Gastroesophageal sphincter (tissue), 3 donors: ENCODE measurements at regions not wholly inside any gene's neighbourhood (a gene's known extent, or its start where the extent isn't known, plus 50 kb on each side); places are given as distances from the start of the nearest gene placed in this dataset.

Experiments
- EP300 ChIP-seq: sonication (generic); formaldehyde crosslinking; IDR thresholded peaks from one replicate; pipeline ENCODE4 v1.6.1; 2017; ENCODE audit warnings: antibody characterized with exemption, mild to moderate bottlenecking
- TF ChIP-seq, protein P1 (sequence below), 4 experiments: fragments of 200-600 bp in 2 of 4; fragments of 450-650 bp in 2 of 4; sonication (generic) in 1 of 4; IDR thresholded peaks; one replicate each; pipeline ENCODE4 v1.5.1; 2017 to 2019; ENCODE audit warnings: antibody characterized with exemption in 4 of 4, mild to moderate bottlenecking in 2 of 4, moderate library complexity in 2 of 4

GRCh38 chr12:63226792-63227463, 75.9 kb upstream of the AVPR1A start:
- TF ChIP-seq EP300: no peak
- TF ChIP-seq, protein P1, sequence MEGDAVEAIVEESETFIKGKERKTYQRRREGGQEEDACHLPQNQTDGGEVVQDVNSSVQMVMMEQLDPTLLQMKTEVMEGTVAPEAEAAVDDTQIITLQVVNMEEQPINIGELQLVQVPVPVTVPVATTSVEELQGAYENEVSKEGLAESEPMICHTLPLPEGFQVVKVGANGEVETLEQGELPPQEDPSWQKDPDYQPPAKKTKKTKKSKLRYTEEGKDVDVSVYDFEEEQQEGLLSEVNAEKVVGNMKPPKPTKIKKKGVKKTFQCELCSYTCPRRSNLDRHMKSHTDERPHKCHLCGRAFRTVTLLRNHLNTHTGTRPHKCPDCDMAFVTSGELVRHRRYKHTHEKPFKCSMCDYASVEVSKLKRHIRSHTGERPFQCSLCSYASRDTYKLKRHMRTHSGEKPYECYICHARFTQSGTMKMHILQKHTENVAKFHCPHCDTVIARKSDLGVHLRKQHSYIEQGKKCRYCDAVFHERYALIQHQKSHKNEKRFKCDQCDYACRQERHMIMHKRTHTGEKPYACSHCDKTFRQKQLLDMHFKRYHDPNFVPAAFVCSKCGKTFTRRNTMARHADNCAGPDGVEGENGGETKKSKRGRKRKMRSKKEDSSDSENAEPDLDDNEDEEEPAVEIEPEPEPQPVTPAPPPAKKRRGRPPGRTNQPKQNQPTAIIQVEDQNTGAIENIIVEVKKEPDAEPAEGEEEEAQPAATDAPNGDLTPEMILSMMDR (IDR thresholded peaks at IDR 0.05): no peak
